ENCODE measurements at regions not wholly inside any gene's neighbourhood (a gene's known extent, or its start where the extent isn't known, plus 50 kb on each side); places are given as distances from the start of the nearest gene placed in this dataset.

DNA sequence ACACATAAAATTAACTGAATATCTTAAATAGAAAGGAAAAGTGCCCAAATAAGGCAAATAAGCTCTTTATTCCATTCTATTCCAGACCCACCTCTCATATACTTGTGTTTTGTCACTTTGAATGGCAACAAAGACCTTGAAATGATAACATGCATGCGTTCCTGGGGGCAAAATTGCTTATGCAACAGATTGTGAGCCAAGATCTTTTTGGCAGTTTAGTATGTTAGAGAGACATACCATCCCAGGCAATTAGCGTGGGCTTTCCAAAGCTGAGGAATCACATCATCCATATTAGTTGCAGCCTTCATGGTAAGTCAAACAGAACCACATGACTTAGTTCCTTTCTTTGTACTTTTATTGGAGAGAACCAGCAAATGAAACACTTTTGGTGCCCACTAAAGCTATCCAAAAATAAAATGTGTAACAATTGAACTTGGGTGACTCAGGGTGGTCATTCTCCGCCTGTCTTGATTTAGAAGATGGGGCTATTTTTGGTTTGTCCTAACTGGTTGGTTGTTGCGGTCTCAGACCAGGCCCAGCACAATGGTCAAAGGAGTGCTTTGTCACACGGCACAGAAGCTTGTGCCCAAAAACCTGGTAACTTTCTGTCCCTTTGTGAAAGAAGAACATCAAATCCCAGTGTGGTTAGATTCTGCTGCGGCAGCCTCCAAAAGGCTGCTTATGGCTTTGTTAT, 68.7 kb upstream of the ATF3 start:
- no peak for TF ChIP-seq POLR2A (IDR thresholded peaks at IDR 0.05)
- TF ChIP-seq, protein P1, sequence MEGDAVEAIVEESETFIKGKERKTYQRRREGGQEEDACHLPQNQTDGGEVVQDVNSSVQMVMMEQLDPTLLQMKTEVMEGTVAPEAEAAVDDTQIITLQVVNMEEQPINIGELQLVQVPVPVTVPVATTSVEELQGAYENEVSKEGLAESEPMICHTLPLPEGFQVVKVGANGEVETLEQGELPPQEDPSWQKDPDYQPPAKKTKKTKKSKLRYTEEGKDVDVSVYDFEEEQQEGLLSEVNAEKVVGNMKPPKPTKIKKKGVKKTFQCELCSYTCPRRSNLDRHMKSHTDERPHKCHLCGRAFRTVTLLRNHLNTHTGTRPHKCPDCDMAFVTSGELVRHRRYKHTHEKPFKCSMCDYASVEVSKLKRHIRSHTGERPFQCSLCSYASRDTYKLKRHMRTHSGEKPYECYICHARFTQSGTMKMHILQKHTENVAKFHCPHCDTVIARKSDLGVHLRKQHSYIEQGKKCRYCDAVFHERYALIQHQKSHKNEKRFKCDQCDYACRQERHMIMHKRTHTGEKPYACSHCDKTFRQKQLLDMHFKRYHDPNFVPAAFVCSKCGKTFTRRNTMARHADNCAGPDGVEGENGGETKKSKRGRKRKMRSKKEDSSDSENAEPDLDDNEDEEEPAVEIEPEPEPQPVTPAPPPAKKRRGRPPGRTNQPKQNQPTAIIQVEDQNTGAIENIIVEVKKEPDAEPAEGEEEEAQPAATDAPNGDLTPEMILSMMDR (IDR thresholded peaks at IDR 0.05): no peak
- TF ChIP-seq POLR2AphosphoS5 (IDR thresholded peaks at IDR 0.05): no peak
- no peak for TF ChIP-seq EP300 (IDR thresholded peaks at IDR 0.05)

All from gastroesophageal sphincter (tissue), 3 donors.